ENCODE measurements at regions not wholly inside any gene's neighbourhood (a gene's known extent, or its start where the extent isn't known, plus 50 kb on each side); places are given as distances from the start of the nearest gene placed in this dataset.

DNA sequence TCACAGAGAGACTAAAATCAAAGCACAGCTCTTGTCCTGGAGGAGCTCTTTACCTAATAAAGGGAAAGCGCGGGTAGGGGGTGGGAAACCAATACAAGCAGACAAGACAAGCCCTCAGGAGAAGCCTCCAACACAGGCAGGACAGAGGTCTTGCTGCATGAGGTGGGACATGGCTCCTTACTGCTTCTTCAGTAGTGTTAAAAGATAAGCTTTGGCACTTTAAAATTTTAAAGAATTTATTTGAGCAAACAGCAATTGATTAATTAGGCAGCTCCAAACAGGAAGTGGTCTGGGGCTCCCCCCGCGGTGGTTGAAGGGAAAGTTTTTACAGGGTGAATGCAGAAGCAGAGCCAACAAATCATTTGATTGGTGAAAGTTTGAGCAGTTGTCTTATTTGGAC is 50.3 kb upstream of the MACC1 start:
- no peak for TF ChIP-seq POLR2A (IDR thresholded peaks at IDR 0.05)
- TF ChIP-seq, protein P1, sequence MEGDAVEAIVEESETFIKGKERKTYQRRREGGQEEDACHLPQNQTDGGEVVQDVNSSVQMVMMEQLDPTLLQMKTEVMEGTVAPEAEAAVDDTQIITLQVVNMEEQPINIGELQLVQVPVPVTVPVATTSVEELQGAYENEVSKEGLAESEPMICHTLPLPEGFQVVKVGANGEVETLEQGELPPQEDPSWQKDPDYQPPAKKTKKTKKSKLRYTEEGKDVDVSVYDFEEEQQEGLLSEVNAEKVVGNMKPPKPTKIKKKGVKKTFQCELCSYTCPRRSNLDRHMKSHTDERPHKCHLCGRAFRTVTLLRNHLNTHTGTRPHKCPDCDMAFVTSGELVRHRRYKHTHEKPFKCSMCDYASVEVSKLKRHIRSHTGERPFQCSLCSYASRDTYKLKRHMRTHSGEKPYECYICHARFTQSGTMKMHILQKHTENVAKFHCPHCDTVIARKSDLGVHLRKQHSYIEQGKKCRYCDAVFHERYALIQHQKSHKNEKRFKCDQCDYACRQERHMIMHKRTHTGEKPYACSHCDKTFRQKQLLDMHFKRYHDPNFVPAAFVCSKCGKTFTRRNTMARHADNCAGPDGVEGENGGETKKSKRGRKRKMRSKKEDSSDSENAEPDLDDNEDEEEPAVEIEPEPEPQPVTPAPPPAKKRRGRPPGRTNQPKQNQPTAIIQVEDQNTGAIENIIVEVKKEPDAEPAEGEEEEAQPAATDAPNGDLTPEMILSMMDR (IDR thresholded peaks at IDR 0.05) = no peak

Measured in testis (tissue), 2 donors.